Breast epithelium (tissue), 4 donors: ENCODE measurements at regions not wholly inside any gene's neighbourhood (a gene's known extent, or its start where the extent isn't known, plus 50 kb on each side); places are given as distances from the start of the nearest gene placed in this dataset.
A peak's percentile ranks its signal among the peaks of the same experiment; 100 is the strongest.

Experiments used
- DNase-seq, 2 donors: peaks; one replicate each; pipeline ENCODE4 v3.0.0-alpha.2; 2019; ENCODE audit warnings: low spot score in 2 of 2
- H3K27ac ChIP-seq, 2 donors: fragments of 200-600 bp; sonication (generic) in 1 of 2; one replicate each; pipeline ENCODE4 v1.5.1; 2016 to 2019; ENCODE audit warnings: mild to moderate bottlenecking in 1 of 2
- H3K27me3 ChIP-seq, 2 donors: fragments of 200-600 bp; sonication (generic) in 1 of 2; one replicate each; pipeline versions ENCODE4 v1.5.1 to v1.6.0; 2017 to 2019; ENCODE audit warnings: control low read depth in 1 of 2, mild to moderate bottlenecking in 1 of 2
- H3K36me3 ChIP-seq: fragments of 200-600 bp; one replicate; pipeline ENCODE4 v1.5.1; 2019
- H3K4me1 ChIP-seq, 2 donors: fragments of 200-600 bp; sonication (generic); one replicate each; pipeline ENCODE4 v1.5.1; 2016 to 2019; ENCODE audit warnings: control low read depth in 1 of 2
- H3K4me3 ChIP-seq, 3 donors: fragments of 200-600 bp; sonication (generic); 1 replicate in 2 of 3; 2 replicates in 1 of 3; pipeline ENCODE4 v1.5.1; 2016 to 2019; ENCODE audit warnings: mild to moderate bottlenecking in 3 of 3, moderate library complexity in 2 of 3
- H3K9me3 ChIP-seq, 2 donors: fragments of 200-600 bp; sonication (generic) in 1 of 2; one replicate each; pipeline ENCODE4 v1.5.1; 2016 to 2019; ENCODE audit warnings: control low read depth in 1 of 2
- POLR2A ChIP-seq: fragments of 450-650 bp; IDR thresholded peaks from one replicate; pipeline ENCODE4 v1.6.1; 2016; ENCODE audit warnings: antibody characterized with exemption, mild to moderate bottlenecking, moderate library complexity
- POLR2AphosphoS5 ChIP-seq, 3 donors: sonication (generic); formaldehyde crosslinking; IDR thresholded peaks; one replicate each; pipeline ENCODE4 v1.6.1; 2017; ENCODE audit warnings: antibody characterized with exemption in 3 of 3
- intact Hi-C: fragments of 100-400 bp; cut with DNase I; formaldehyde crosslinking; loops from one replicate; pipeline ENCODE4 v1.15.1; 2023; ENCODE audit warnings: low total_unique reads
- TF ChIP-seq, protein P1 (sequence below), 3 donors: fragments of 450-650 bp; IDR thresholded peaks; one replicate each; pipeline ENCODE4 v1.5.1; 2016 to 2017; ENCODE audit warnings: antibody characterized with exemption in 3 of 3, mild to moderate bottlenecking in 3 of 3, moderate library complexity in 3 of 3

DNA sequence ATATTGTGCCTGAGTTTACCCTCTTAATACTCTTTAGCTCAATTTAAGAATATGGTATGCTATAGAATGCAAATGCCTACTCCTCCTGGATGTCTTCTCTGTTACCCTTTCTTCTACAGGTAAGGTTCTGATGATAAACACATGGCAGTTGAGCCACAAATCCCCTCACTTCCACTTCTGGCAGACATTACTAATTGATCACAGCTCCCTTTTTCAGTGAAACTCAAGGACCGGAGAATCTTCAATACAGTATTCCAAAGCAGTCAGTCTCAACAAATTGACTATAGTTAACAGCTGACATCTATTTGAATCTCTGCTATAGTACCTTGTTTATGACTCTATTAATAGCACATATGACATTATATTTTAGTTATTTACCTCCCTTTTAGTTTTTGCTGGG, 232.1 kb upstream of the ADAMTS9 start:
- Histone ChIP-seq H3K36me3 (no peaks in the 10 kb centered on the region), H3K27me3 (no peaks in the 10 kb centered on the region), H3K4me1 (no peaks in the 10 kb centered on the region), H3K9me3 (no peaks in the 10 kb centered on the region), H3K27ac (no peak overlapping the region), H3K4me3 (no peak overlapping the region)
- intact Hi-C loops: no loop called here
- no peak for DNase-seq
- TF ChIP-seq, protein P1, sequence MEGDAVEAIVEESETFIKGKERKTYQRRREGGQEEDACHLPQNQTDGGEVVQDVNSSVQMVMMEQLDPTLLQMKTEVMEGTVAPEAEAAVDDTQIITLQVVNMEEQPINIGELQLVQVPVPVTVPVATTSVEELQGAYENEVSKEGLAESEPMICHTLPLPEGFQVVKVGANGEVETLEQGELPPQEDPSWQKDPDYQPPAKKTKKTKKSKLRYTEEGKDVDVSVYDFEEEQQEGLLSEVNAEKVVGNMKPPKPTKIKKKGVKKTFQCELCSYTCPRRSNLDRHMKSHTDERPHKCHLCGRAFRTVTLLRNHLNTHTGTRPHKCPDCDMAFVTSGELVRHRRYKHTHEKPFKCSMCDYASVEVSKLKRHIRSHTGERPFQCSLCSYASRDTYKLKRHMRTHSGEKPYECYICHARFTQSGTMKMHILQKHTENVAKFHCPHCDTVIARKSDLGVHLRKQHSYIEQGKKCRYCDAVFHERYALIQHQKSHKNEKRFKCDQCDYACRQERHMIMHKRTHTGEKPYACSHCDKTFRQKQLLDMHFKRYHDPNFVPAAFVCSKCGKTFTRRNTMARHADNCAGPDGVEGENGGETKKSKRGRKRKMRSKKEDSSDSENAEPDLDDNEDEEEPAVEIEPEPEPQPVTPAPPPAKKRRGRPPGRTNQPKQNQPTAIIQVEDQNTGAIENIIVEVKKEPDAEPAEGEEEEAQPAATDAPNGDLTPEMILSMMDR (IDR thresholded peaks at IDR 0.05): no peak
- TF ChIP-seq POLR2A (no peak), POLR2AphosphoS5 (IDR thresholded peaks at IDR 0.05) (no peak)

DNA sequence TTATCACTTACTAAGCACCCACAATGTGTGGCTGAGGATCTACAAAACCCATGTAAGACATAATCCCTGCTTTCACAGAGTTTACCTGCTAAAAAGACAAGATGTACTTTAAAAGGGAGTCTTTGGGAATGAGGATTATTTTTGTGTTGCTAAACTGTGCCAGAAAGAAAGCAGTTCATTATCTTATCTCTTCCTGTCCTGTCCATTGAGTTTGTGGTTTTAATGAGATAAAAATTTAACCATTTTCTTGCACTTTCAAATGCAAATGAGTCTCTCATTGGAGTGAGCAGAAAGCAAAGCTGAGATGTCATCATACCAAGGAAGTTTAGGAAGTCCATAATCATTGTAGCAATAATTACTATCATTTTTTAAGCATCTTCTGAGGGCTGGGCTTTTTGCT, 231.2 kb upstream of the ADAMTS9 start:
- no peaks in the 10 kb centered on the region for H3K27me3 ChIP-seq
- no peak overlapping the region for H3K27ac ChIP-seq
- no peaks in the 10 kb centered on the region for H3K4me1 ChIP-seq
- no peaks in the 10 kb centered on the region for H3K9me3 ChIP-seq
- H3K4me3 ChIP-seq: no peak overlapping the region
- intact Hi-C loops: no loop called here
- TF ChIP-seq, protein P1 (IDR thresholded peaks at IDR 0.05): no peak
- TF ChIP-seq POLR2AphosphoS5 (IDR thresholded peaks at IDR 0.05): no peak
- TF ChIP-seq POLR2A: no peak
- no peak for DNase-seq
- no peaks in the 10 kb centered on the region for H3K36me3 ChIP-seq

DNA sequence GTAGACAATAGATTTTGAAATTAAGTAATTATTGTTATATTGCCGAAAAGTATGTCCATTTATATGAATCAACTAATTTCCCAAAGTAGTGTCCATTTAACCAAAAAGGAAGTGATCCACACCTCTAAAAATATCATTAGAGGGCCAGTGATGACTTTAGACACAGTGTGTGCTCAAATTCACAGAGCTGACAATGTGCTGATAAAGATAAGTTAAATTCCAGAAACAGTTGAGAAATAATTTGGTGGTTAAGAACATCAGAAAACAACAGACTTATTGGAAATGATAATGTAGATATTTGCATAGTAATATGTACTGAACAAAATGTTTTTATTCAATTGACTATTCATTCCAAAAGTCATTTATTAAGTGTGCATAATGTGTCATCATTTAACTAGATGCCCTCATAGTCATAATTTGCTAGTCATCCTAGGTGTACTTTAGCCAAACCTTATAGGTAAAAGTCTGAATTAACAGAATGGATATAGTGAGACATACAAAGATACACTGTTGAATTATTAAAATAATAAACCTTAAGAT, 230.2 kb upstream of the ADAMTS9 start:
- Histone ChIP-seq H3K9me3 (no peaks in the 10 kb centered on the region), H3K4me1 (no peaks in the 10 kb centered on the region), H3K27me3 (no peaks in the 10 kb centered on the region), H3K36me3 (no peaks in the 10 kb centered on the region), H3K4me3 (no peak overlapping the region), H3K27ac (no peak overlapping the region)
- intact Hi-C loops: no loop called here
- TF ChIP-seq POLR2A: no peak
- TF ChIP-seq, protein P1 (IDR thresholded peaks at IDR 0.05): no peak
- TF ChIP-seq POLR2AphosphoS5 (IDR thresholded peaks at IDR 0.05): no peak
- DNase-seq: no peak

DNA sequence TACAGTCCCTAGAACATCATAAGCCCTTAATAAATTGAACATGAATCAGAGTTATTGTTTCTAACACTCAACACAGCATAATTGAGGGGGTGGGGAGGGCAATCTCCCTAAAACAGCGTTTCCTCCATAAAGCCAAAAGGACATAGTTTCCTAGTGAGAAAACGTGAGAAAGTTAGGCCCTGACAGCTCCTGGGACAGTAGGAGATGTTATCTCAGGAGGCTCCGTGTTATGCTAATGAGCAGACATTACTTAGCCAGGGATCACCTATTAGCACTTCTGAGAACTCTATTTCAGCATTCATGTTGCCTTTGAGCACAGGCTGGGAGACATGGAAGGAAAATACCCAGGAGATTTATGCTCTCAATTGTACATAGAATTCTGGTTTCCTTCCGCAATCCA, 229.1 kb upstream of the ADAMTS9 start:
- H3K36me3 ChIP-seq: no peaks in the 10 kb centered on the region
- no peak for DNase-seq
- TF ChIP-seq POLR2A (no peak), POLR2AphosphoS5 (IDR thresholded peaks at IDR 0.05) (no peak)
- TF ChIP-seq, protein P1 (IDR thresholded peaks at IDR 0.05): no peak
- H3K4me3 ChIP-seq: no peak overlapping the region
- intact Hi-C loops: no loop called here
- no peak overlapping the region for H3K27ac ChIP-seq
- no peaks in the 10 kb centered on the region for H3K27me3 ChIP-seq
- no peaks in the 10 kb centered on the region for H3K9me3 ChIP-seq
- no peaks in the 10 kb centered on the region for H3K4me1 ChIP-seq

GRCh38 chr3:64916192-64916798, 228.5 kb upstream of the ADAMTS9 start:
- intact Hi-C loops: no loop called here
- no peaks in the 10 kb centered on the region for H3K36me3 ChIP-seq
- no peak for TF ChIP-seq POLR2A
- no peak for TF ChIP-seq POLR2AphosphoS5 (IDR thresholded peaks at IDR 0.05)
- TF ChIP-seq, protein P1 (IDR thresholded peaks at IDR 0.05): no peak
- no peaks in the 10 kb centered on the region for H3K9me3 ChIP-seq
- no peak overlapping the region for H3K4me3 ChIP-seq
- H3K27me3 ChIP-seq: no peaks in the 10 kb centered on the region
- peak overlapping the region in 1 of 2 donors; percentile 56 for H3K27ac ChIP-seq
- H3K4me1 ChIP-seq: no peaks in the 10 kb centered on the region
- no peak for DNase-seq
